Lower leg skin (tissue), 3 donors: ENCODE measurements at regions not wholly inside any gene's neighbourhood (a gene's known extent, or its start where the extent isn't known, plus 50 kb on each side); places are given as distances from the start of the nearest gene placed in this dataset.

Experiments used
- POLR2A ChIP-seq, 2 donors: fragments of 450-650 bp; IDR thresholded peaks; one replicate each; pipeline ENCODE4 v1.6.1; 2016 to 2017; ENCODE audit warnings: antibody characterized with exemption in 2 of 2, mild to moderate bottlenecking in 1 of 2, moderate library complexity in 1 of 2
- TF ChIP-seq, protein P1 (sequence below), 3 donors: fragments of 450-650 bp; IDR thresholded peaks; one replicate each; pipeline ENCODE4 v1.5.1; 2016; ENCODE audit warnings: antibody characterized with exemption in 3 of 3, mild to moderate bottlenecking in 3 of 3, moderate library complexity in 2 of 3

- TF ChIP-seq, protein P1, sequence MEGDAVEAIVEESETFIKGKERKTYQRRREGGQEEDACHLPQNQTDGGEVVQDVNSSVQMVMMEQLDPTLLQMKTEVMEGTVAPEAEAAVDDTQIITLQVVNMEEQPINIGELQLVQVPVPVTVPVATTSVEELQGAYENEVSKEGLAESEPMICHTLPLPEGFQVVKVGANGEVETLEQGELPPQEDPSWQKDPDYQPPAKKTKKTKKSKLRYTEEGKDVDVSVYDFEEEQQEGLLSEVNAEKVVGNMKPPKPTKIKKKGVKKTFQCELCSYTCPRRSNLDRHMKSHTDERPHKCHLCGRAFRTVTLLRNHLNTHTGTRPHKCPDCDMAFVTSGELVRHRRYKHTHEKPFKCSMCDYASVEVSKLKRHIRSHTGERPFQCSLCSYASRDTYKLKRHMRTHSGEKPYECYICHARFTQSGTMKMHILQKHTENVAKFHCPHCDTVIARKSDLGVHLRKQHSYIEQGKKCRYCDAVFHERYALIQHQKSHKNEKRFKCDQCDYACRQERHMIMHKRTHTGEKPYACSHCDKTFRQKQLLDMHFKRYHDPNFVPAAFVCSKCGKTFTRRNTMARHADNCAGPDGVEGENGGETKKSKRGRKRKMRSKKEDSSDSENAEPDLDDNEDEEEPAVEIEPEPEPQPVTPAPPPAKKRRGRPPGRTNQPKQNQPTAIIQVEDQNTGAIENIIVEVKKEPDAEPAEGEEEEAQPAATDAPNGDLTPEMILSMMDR (IDR thresholded peaks at IDR 0.05): no peak
- TF ChIP-seq POLR2A (IDR thresholded peaks at IDR 0.05): no peak
These were observed 150.0 kb upstream of the UBE2E1 start for GRCh38 chr3:23655749-23656148.
